ENCODE measurements at regions not wholly inside any gene's neighbourhood (a gene's known extent, or its start where the extent isn't known, plus 50 kb on each side); places are given as distances from the start of the nearest gene placed in this dataset.
A peak's percentile ranks its signal among the peaks of the same experiment; 100 is the strongest.

GRCh38 chr14:53461858-53462257 lies 308.7 kb upstream of the DDHD1 start:
- no peak overlapping the region for H4K91ac ChIP-seq (ENCODE audit: low read length)
- 60% methylated on average over 6 of the region's 6 CpGs for WGBS
- H3K23ac ChIP-seq (ENCODE audit: low read length in 2 of 2): no peak overlapping the region
- H3K79me1 ChIP-seq (replicated peaks; ENCODE audit: low read length, poor library complexity, severe bottlenecking): no peaks in the 10 kb centered on the region
- no peaks in the 10 kb centered on the region for H3K27me3 ChIP-seq (ENCODE audit: control insufficient read depth in 1 of 2, insufficient read depth in 1 of 2, low read length in 2 of 2)
- H2AFZ ChIP-seq (ENCODE audit: low read depth, low read length): no peak overlapping the region
- no peak overlapping the region for H3K4me3 ChIP-seq (ENCODE audit: insufficient read depth in 1 of 2, low read depth in 1 of 2, low read length in 2 of 2)
- H3K27ac ChIP-seq (ENCODE audit: low read length, poor library complexity, severe bottlenecking): no peak overlapping the region
- no peak overlapping the region for H3K14ac ChIP-seq (ENCODE audit: low read length in 2 of 2)
- H3K9ac ChIP-seq (ENCODE audit: low read length): no peak overlapping the region
- no peak overlapping the region for H3K4me2 ChIP-seq (ENCODE audit: low read length, poor library complexity, severe bottlenecking)
- no peak for DNase-seq
- H3K4me1 ChIP-seq (ENCODE audit: control insufficient read depth, insufficient read depth, low read depth, low read length): no peaks in the 10 kb centered on the region
- H2BK15ac ChIP-seq (ENCODE audit: low read depth, poor library complexity, severe bottlenecking): no peak overlapping the region
- H2BK5ac ChIP-seq (ENCODE audit: low read depth, low read length, poor library complexity, severe bottlenecking): no peak overlapping the region
- peak overlapping the region in 1 of 2 experiments; percentile 49 for H3K4ac ChIP-seq (ENCODE audit: low read depth in 1 of 2, low read length in 2 of 2)
- no peaks in the 10 kb centered on the region for H3K36me3 ChIP-seq (ENCODE audit: control insufficient read depth in 1 of 2, insufficient read depth in 2 of 2, low read depth in 1 of 2, low read length in 2 of 2)
- H2BK12ac ChIP-seq (ENCODE audit: low read length in 2 of 2): no peak overlapping the region
- H2BK120ac ChIP-seq (ENCODE audit: low read depth, low read length): no peak overlapping the region
- H3K9me3 ChIP-seq (ENCODE audit: control insufficient read depth, low read length): no peaks in the 10 kb centered on the region
- peak overlapping the region in 1 of 2 experiments; percentile 40 for H3K18ac ChIP-seq (ENCODE audit: low read depth in 1 of 2, low read length in 2 of 2)
- no peak overlapping the region for H2AK5ac ChIP-seq (ENCODE audit: low read length, severe bottlenecking)
- no peak overlapping the region for H4K8ac ChIP-seq (ENCODE audit: low read length)

DNA sequence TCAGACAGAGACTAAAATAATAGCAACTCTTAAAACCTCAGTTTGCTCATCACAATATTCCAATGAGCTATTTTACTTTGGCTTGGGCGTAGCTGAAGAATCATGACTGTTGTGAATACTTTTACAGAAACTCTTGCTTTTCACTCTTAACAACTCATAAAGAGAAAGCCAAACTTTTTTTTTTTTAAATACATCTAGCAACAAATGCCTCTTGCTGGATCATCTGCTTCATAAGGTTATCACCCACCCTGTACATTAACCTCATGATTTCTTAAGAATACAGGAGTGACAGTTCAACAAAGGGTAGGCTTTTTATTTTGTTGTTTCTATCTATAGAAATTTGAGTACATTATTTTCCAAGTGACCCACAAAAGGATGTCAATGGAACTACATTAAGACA lies 307.4 kb upstream of the DDHD1 start:
- no peak for DNase-seq
- WGBS: 93% methylated on average over 1 of the region's 1 CpG

GRCh38 chr14:53458368-53458814 lies 305.3 kb upstream of the DDHD1 start:
- no peak overlapping the region for H2AK5ac ChIP-seq (ENCODE audit: low read length, severe bottlenecking)
- H3K27me3 ChIP-seq (ENCODE audit: control insufficient read depth in 1 of 2, insufficient read depth in 1 of 2, low read length in 2 of 2): no peaks in the 10 kb centered on the region
- H3K4ac ChIP-seq (ENCODE audit: low read depth in 1 of 2, low read length in 2 of 2): no peak overlapping the region
- H3K23ac ChIP-seq (ENCODE audit: low read length in 2 of 2): no peak overlapping the region
- no peak overlapping the region for H3K18ac ChIP-seq (ENCODE audit: low read depth in 1 of 2, low read length in 2 of 2)
- no peaks in the 10 kb centered on the region for H3K79me1 ChIP-seq (replicated peaks; ENCODE audit: low read length, poor library complexity, severe bottlenecking)
- no peak overlapping the region for H2BK120ac ChIP-seq (ENCODE audit: low read depth, low read length)
- H3K9ac ChIP-seq (ENCODE audit: low read length): no peak overlapping the region
- H3K27ac ChIP-seq (ENCODE audit: low read length, poor library complexity, severe bottlenecking): peak overlapping the region; percentile 51
- no peaks in the 10 kb centered on the region for H3K9me3 ChIP-seq (ENCODE audit: control insufficient read depth, low read length)
- DNase-seq: peak; percentile 62
- H3K4me1 ChIP-seq (ENCODE audit: control insufficient read depth, insufficient read depth, low read depth, low read length): no peaks in the 10 kb centered on the region
- H4K91ac ChIP-seq (ENCODE audit: low read length): no peak overlapping the region
- H2BK12ac ChIP-seq (ENCODE audit: low read length in 2 of 2): no peak overlapping the region
- no peak overlapping the region for H3K4me3 ChIP-seq (ENCODE audit: insufficient read depth in 1 of 2, low read depth in 1 of 2, low read length in 2 of 2)
- H2AFZ ChIP-seq (ENCODE audit: low read depth, low read length): no peak overlapping the region
- H3K14ac ChIP-seq (ENCODE audit: low read length in 2 of 2): no peak overlapping the region
- WGBS: 0% methylated on average over 2 of the region's 2 CpGs
- H2BK15ac ChIP-seq (ENCODE audit: low read depth, poor library complexity, severe bottlenecking): no peak overlapping the region
- no peak overlapping the region for H4K8ac ChIP-seq (ENCODE audit: low read length)
- H3K36me3 ChIP-seq (ENCODE audit: control insufficient read depth in 1 of 2, insufficient read depth in 2 of 2, low read depth in 1 of 2, low read length in 2 of 2): no peaks in the 10 kb centered on the region
- H2BK5ac ChIP-seq (ENCODE audit: low read depth, low read length, poor library complexity, severe bottlenecking): no peak overlapping the region
- H3K4me2 ChIP-seq (ENCODE audit: low read length, poor library complexity, severe bottlenecking): no peak overlapping the region

More for the DNA sequence above, 307.4 kb upstream of the DDHD1 start:
- Histone ChIP-seq H3K14ac (ENCODE audit: low read length in 2 of 2) (no peak overlapping the region), H3K27ac (ENCODE audit: low read length, poor library complexity, severe bottlenecking) (no peak overlapping the region), H3K9me3 (ENCODE audit: control insufficient read depth, low read length) (no peaks in the 10 kb centered on the region), H3K4me3 (ENCODE audit: insufficient read depth in 1 of 2, low read depth in 1 of 2, low read length in 2 of 2) (no peak overlapping the region), H2AFZ (ENCODE audit: low read depth, low read length) (no peak overlapping the region), H3K23ac (ENCODE audit: low read length in 2 of 2) (no peak overlapping the region), H3K4ac (ENCODE audit: low read depth in 1 of 2, low read length in 2 of 2) (no peak overlapping the region), H2AK5ac (ENCODE audit: low read length, severe bottlenecking) (no peak overlapping the region), H4K8ac (ENCODE audit: low read length) (no peak overlapping the region), H3K36me3 (ENCODE audit: control insufficient read depth in 1 of 2, insufficient read depth in 2 of 2, low read depth in 1 of 2, low read length in 2 of 2) (no peaks in the 10 kb centered on the region), H2BK15ac (ENCODE audit: low read depth, poor library complexity, severe bottlenecking) (no peak overlapping the region), H3K27me3 (ENCODE audit: control insufficient read depth in 1 of 2, insufficient read depth in 1 of 2, low read length in 2 of 2) (no peaks in the 10 kb centered on the region), H4K91ac (ENCODE audit: low read length) (no peak overlapping the region), H3K79me1 (replicated peaks; ENCODE audit: low read length, poor library complexity, severe bottlenecking) (no peaks in the 10 kb centered on the region), H2BK120ac (ENCODE audit: low read depth, low read length) (no peak overlapping the region), H3K18ac (ENCODE audit: low read depth in 1 of 2, low read length in 2 of 2) (no peak overlapping the region), H3K4me2 (ENCODE audit: low read length, poor library complexity, severe bottlenecking) (no peak overlapping the region), H3K4me1 (ENCODE audit: control insufficient read depth, insufficient read depth, low read depth, low read length) (no peaks in the 10 kb centered on the region), H2BK12ac (ENCODE audit: low read length in 2 of 2) (no peak overlapping the region), H3K9ac (ENCODE audit: low read length) (no peak overlapping the region), H2BK5ac (ENCODE audit: low read depth, low read length, poor library complexity, severe bottlenecking) (no peak overlapping the region)

DNA sequence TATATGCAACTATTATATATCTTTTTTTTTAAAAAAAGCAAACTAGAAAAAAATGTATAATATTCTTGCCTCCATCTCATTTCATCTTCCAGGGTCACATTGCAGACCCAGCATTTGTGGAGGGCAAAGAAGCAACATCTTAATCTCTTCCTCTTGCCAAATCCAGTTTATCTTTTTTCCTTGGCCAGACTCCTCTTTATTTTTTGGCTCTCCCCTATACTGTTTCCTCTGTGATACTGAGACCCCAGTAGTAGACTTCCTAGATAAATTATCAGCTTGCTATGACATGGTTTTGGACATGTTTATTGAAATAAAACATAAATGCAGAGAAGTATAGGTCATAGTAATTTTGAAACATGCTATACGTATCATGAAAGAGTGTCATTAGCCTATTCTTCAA lies 303.8 kb upstream of the DDHD1 start:
- Histone ChIP-seq H3K79me1 (replicated peaks; ENCODE audit: low read length, poor library complexity, severe bottlenecking) (no peaks in the 10 kb centered on the region), H2BK12ac (ENCODE audit: low read length in 2 of 2) (no peak overlapping the region), H3K18ac (ENCODE audit: low read depth in 1 of 2, low read length in 2 of 2) (no peak overlapping the region), H3K9me3 (ENCODE audit: control insufficient read depth, low read length) (no peaks in the 10 kb centered on the region), H3K27ac (ENCODE audit: low read length, poor library complexity, severe bottlenecking) (no peak overlapping the region), H3K14ac (ENCODE audit: low read length in 2 of 2) (no peak overlapping the region), H3K27me3 (ENCODE audit: control insufficient read depth in 1 of 2, insufficient read depth in 1 of 2, low read length in 2 of 2) (no peaks in the 10 kb centered on the region), H2BK15ac (ENCODE audit: low read depth, poor library complexity, severe bottlenecking) (no peak overlapping the region), H3K23ac (ENCODE audit: low read length in 2 of 2) (no peak overlapping the region), H2BK5ac (ENCODE audit: low read depth, low read length, poor library complexity, severe bottlenecking) (no peak overlapping the region), H4K91ac (ENCODE audit: low read length) (no peak overlapping the region), H4K8ac (ENCODE audit: low read length) (no peak overlapping the region), H2AFZ (ENCODE audit: low read depth, low read length) (no peak overlapping the region), H2AK5ac (ENCODE audit: low read length, severe bottlenecking) (no peak overlapping the region), H2BK120ac (ENCODE audit: low read depth, low read length) (no peak overlapping the region), H3K4me1 (ENCODE audit: control insufficient read depth, insufficient read depth, low read depth, low read length) (no peaks in the 10 kb centered on the region), H3K4me3 (ENCODE audit: insufficient read depth in 1 of 2, low read depth in 1 of 2, low read length in 2 of 2) (no peak overlapping the region), H3K36me3 (ENCODE audit: control insufficient read depth in 1 of 2, insufficient read depth in 2 of 2, low read depth in 1 of 2, low read length in 2 of 2) (no peaks in the 10 kb centered on the region), H3K4me2 (ENCODE audit: low read length, poor library complexity, severe bottlenecking) (no peak overlapping the region), H3K4ac (ENCODE audit: low read depth in 1 of 2, low read length in 2 of 2) (no peak overlapping the region), H3K9ac (ENCODE audit: low read length) (no peak overlapping the region)
- no CpG with 5 or more reads among the region's 1 CpG for WGBS
- DNase-seq: no peak
